ENCODE measurements at regions not wholly inside any gene's neighbourhood (a gene's known extent, or its start where the extent isn't known, plus 50 kb on each side); places are given as distances from the start of the nearest gene placed in this dataset.

DNA sequence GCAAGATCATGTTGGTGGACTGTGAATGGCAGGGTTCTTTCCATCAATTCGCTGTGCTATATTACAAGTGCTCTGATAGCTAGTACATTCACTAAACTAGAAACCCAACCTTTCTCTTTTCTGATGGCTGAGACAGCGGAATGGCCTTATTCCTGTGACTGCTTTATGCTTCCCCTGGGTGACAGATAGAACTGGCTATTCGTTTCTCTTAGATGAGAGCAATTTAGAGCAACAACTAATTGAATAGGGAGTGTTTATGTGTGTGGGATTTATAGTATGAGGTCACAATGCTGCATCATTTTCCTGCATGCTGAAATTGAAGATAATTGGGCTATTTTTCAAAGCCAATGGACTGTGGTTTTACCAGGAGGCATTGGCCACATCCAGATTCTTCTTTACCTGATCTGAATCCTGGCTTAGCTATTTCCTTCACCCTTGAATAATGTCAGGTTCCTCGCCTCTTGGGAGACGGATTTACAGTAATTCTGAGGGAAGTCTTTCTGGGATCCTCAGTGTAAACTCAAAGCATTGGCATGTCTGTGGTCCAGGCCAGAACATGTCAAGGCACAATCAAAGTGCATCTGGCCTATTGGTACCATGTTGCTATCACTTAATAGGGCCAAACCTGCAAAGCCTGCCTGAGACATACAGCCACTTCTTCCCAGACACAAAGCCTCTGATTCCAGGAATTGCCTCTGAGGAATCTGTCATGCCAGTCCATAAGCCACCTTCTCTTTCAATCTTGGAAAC is 775.0 kb upstream of the API5 start:
- H3K9me3 ChIP-seq (ENCODE audit: severe bottlenecking) = no peaks in the 10 kb centered on the region
- TF ChIP-seq, protein P1, sequence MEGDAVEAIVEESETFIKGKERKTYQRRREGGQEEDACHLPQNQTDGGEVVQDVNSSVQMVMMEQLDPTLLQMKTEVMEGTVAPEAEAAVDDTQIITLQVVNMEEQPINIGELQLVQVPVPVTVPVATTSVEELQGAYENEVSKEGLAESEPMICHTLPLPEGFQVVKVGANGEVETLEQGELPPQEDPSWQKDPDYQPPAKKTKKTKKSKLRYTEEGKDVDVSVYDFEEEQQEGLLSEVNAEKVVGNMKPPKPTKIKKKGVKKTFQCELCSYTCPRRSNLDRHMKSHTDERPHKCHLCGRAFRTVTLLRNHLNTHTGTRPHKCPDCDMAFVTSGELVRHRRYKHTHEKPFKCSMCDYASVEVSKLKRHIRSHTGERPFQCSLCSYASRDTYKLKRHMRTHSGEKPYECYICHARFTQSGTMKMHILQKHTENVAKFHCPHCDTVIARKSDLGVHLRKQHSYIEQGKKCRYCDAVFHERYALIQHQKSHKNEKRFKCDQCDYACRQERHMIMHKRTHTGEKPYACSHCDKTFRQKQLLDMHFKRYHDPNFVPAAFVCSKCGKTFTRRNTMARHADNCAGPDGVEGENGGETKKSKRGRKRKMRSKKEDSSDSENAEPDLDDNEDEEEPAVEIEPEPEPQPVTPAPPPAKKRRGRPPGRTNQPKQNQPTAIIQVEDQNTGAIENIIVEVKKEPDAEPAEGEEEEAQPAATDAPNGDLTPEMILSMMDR (IDR thresholded peaks at IDR 0.05; ENCODE audit: low read depth, low read length) = no peak
- no peak overlapping the region for H3K27ac ChIP-seq
- DNase-seq = no peak
- H3K27me3 ChIP-seq (ENCODE audit: insufficient read depth, low read depth, severe bottlenecking) = peaks cover 50% of the 10 kb centered on the region
- H3K4me3 ChIP-seq (ENCODE audit: low read depth, low read length) = no peak overlapping the region
- H3K36me3 ChIP-seq = no peaks in the 10 kb centered on the region

DNA sequence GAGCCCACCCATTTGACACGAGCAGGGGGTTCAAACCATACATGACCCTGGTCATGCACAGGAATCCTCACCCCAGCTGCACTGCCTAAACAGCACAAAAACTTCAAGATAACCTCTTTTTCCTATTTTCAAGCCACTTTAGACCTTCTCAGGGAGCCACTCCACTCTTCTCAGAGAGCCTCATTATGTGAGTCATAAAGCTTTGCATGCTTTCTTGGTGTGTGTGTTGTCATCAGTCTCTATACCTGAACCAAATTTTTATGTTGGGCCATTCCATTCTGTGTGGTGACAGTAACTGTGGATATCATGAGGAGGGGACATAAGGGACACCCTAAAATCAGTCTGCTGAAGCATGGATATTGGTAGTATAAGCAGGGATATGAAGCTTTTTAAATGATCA is 769.5 kb upstream of the API5 start:
- Histone ChIP-seq H3K36me3 (no peaks in the 10 kb centered on the region), H3K27ac (no peak overlapping the region), H3K9me3 (ENCODE audit: severe bottlenecking) (no peaks in the 10 kb centered on the region), H3K27me3 (ENCODE audit: insufficient read depth, low read depth, severe bottlenecking) (peaks cover 33% of the 10 kb centered on the region), H3K4me3 (ENCODE audit: low read depth, low read length) (no peak overlapping the region)
- DNase-seq = no peak
- TF ChIP-seq, protein P1 (IDR thresholded peaks at IDR 0.05; ENCODE audit: low read depth, low read length) = no peak

DNA sequence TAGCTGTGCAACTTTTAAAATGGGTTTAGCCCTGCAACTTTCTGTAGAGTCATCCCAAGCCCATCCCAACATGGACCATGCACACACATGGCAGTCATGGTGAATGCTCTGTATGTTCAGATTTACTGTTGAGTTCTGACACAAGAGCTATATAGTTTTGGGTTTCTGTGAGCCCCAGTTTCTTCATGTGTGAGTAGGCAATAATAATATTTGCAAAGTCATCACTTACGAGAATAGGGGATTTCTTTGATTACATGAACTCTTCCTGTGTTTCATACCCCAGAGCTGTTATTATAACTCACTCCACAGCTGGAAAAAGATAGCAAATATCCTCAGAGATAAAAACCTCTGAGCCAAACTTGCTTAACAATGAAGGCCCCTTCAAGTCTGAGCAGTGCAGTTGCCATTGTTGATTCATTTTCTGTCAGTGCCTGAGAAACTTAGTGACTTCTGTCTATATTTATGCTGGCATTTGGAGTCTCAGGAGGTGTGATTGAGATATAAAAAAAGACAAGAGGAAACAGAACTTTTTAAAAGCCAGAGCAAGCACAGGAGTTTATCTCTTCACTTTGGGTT is 767.9 kb upstream of the API5 start:
- TF ChIP-seq, protein P1 (IDR thresholded peaks at IDR 0.05; ENCODE audit: low read depth, low read length) = no peak
- no peaks in the 10 kb centered on the region for H3K36me3 ChIP-seq
- peaks cover 19% of the 10 kb centered on the region for H3K27me3 ChIP-seq (ENCODE audit: insufficient read depth, low read depth, severe bottlenecking)
- H3K27ac ChIP-seq = no peak overlapping the region
- no peak overlapping the region for H3K4me3 ChIP-seq (ENCODE audit: low read depth, low read length)
- DNase-seq = no peak
- H3K9me3 ChIP-seq (ENCODE audit: severe bottlenecking) = no peaks in the 10 kb centered on the region

DNA sequence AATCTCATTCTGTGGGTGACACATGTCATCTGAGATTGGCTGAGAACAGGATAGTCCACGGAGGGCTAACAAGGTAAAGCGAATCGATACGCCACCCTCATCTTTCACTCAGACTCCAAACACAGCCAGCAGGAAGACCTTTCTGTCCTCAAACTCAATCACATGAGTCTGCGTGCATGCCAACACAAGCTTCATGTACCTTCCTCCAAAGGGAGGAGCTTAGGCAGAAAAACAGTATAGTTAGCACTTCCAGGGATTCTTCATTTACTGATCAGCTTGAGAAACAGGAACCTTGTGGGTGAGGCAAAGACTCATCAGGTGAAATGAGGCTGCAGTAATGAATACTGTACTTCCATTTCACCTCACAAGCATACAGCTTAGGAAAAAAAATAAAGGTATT is 767.1 kb upstream of the API5 start:
- peaks cover 11% of the 10 kb centered on the region for H3K27me3 ChIP-seq (ENCODE audit: insufficient read depth, low read depth, severe bottlenecking)
- no peak overlapping the region for H3K27ac ChIP-seq
- H3K36me3 ChIP-seq = no peaks in the 10 kb centered on the region
- no peak for DNase-seq
- TF ChIP-seq, protein P1 (IDR thresholded peaks at IDR 0.05; ENCODE audit: low read depth, low read length) = no peak
- no peaks in the 10 kb centered on the region for H3K9me3 ChIP-seq (ENCODE audit: severe bottlenecking)
- H3K4me3 ChIP-seq (ENCODE audit: low read depth, low read length) = no peak overlapping the region

DNA sequence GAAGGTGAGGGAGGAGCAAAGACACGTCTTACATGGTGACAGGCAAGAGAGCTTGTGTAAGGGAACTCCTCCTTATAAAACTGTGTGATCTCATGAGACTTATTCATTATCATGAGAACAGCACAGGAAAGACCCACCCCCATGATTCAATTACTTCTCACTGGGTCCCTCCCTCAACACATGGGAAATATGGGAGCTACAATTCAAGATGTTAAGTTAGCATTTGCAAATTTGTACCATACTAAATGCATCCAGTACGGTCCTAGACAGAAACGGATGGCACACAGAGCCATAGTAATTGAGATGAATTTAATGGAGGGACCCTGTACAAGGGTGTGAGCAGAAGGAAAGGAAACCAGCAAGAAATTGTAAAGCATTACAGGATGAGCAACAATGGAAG is 765.8 kb upstream of the API5 start:
- H3K27ac ChIP-seq = no peak overlapping the region
- no peaks in the 10 kb centered on the region for H3K9me3 ChIP-seq (ENCODE audit: severe bottlenecking)
- no peaks in the 10 kb centered on the region for H3K36me3 ChIP-seq
- TF ChIP-seq, protein P1 (IDR thresholded peaks at IDR 0.05; ENCODE audit: low read depth, low read length) = no peak
- peaks cover 2% of the 10 kb centered on the region for H3K27me3 ChIP-seq (ENCODE audit: insufficient read depth, low read depth, severe bottlenecking)
- H3K4me3 ChIP-seq (ENCODE audit: low read depth, low read length) = no peak overlapping the region
- no peak for DNase-seq
